Tongue (tissue), 1 donor: ENCODE measurements at regions not wholly inside any gene's neighbourhood (a gene's known extent, or its start where the extent isn't known, plus 50 kb on each side); places are given as distances from the start of the nearest gene placed in this dataset.
"Not testable (repeated sequence)": the region's sequence is repeated elsewhere in the genome, so short reads cannot be mapped to it uniquely, and the experiment has no call there.

Source experiments
- DNase-seq: peaks from one replicate; pipeline ENCODE4 v3.0.0-alpha.2; 2015

DNA sequence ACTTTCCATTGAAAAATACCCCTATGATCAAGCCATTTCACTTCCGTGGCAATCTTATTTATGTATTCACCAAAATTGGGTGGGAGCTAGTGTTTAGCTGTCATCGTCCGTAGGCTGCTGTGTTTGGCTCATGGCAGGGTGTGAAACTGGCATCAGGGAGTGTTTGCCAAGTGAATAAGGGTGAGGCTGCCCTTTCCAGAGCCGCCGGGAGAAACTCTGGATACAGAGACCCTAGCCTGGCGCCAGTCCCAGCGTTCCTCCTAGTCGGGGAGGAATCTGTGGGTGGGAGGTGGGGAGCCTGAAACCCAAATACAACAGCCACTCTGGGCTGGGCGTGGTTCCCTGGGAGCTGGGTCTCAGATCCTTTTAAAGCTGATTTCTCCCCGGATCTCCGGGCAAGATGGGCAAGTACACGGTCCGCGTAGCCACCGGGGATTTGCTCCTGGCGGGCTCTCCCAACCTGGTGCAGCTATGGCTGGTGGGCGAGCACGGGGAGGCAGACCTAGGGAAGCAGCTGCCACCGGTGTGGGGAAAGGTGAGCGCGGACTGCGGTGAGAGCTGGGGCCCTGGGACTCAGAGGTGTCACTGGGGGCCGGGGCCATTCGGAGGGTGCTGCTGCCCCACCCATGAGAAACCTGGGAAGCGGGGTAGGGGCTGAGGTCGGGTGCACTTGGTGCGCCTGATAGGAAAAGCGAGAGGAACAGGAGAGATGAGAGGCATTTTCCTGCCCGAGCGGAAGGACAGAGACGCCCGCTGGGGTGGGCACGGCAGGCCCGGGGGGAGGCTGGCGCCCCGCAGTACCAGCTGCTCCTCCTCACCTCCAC lies 62.1 kb upstream of the TEKT1 start:
- peak; percentile 20 for DNase-seq

DNA sequence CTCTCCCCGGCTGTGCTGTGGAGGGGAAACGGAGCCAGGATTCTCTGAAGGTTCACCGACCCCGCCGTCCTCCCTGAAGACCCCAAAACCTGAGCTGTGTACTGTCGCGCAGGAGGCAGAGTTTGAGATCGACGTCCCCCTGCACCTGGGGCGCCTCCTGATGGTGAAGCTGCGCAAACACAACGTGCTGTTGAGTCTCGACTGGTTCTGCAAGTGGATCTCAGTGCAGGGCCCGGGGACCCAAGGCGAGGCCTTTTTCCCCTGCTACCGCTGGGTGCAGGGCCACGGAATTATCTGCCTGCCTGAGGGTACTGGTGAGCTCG lies 62.6 kb upstream of the TEKT1 start:
- DNase-seq, result no peak

DNA sequence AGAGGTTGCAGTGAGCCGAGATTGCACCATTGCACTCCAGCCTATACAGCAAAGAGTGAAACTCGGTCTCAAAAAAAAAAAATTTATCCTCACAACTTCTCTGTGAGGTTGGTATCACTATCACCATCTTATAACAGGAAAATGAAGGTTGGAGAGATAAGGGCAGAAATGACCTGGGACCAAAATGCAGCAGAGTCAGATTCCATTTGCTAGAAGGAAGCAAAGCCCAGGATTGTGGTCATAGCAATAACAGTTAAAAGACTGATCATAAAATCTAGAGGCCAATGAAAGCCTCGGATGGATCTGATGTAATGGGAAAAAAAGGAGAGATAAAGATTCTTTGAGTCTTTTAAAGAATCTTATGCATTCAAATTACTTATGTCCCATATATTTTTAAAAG lies 69.6 kb upstream of the TEKT1 start:
- no peak for DNase-seq

DNA sequence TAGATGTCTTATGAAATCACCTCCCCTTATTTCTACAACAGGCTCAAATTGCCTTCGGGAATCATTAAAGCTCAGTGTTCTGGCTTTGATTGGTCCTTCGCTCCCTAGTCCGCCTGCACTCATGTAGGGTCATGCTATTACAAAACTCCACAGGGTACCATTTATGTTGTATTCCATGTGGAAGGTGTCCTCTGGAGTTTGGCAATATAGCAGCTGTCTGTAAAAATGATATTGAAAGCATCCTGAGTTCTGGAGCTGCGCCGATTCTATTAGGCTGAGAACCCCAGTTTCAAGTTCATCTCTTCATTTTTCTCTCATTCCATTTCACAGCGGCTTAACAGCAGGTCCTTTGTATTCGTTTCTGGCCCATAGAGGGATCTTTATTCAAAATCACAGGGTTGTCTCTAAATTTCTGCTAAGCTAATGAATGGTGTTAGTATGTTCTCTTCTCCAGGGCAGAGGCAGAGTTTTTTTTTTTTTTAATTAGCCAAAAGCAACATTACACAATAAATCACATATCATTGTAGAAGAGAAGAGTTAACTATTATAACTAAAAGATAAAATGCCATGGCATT lies 71.9 kb upstream of the TEKT1 start:
- peak; percentile 10 for DNase-seq

DNA sequence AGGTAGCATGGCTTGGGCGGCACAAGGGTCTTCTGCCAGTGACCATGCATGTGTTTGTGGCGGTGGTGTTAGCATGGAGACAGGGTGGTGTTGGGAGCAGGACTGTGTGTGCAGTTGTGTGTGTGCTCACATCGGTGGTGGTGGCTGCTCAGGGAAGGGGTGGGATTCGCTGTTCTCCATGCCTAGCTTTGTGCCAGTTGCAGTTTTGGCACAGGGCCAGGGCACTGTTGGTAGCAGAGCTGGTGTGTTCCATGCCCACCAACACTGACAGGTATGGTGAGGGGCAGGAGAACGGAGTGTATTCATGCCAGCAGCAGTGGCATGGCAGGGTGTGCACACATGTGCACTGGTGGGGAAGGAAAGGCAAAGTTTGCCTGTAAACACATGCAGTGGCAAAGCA lies 77.3 kb upstream of the TEKT1 start:
- no peak for DNase-seq

DNA sequence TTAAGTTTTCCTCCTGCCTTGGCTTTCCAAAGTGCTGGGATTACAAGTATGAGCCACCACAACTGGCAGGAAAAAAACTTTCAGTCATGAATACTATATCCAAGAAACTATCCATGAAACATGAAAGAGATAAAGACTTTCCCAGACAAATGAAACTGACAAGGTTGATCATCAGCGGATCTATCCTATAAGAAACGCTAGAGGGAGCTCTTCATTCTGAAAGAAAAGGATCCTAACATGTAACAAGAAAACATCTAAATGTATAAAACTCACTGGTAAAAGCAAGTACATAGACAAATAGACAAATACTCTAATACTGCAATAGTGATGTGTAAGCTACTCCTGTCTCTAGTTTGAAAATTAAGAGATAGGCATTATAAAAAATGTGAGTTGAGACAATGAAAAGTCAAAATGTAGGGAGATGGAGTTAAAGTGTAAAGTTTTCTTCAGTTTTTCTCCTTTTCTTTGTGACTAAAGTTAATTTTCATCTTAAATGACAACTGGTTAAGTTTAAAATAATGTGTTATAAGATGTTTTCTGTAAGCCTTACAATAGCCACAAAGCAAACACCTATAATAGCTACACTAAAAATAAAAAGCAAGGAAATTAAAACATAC lies 79.6 kb upstream of the TEKT1 start:
- DNase-seq, result peak; percentile 47

DNA sequence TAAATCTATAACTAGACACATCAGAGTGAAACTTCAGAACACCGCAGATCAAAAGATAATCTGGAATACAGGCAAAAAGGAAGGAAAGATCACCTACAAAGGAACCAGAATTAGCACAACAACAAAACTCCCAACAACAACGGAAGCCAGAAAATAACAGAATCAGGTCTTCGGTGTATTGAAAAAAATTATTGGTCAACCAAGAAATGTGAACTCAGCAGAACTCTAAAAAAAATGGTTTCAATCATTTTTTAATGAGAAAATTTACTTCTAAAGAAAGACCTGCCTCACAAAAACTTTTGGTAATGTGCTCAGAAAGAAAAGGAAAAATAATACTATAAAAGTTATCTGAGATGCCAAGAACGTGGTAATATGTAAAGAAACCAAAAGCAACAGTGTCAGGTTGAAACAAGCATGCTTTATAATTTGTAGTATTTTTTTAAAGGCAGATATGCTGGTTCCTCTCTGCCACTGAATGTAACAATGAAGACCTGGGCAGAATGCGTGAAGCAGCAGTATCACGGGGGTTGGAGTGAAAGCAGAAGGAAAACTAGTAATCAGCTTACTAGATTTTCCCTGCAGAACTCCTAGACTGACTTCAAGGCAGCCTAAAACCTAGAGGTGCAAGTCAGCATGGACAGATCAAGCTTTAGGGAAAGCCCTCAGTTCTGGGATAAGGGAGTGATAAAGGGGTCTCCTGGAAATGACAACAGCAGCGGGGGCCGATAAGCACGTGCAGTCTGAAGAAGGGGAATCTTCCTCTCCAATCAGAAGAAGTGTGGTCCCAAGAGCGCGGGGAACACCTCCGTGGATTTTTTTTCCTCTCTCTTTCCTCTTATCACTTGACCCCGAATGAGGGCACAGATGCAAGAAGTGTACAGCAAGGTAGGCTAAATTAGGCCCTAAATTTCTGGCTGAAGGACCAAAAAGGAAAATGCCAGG lies 80.9 kb upstream of the TEKT1 start:
- no peak for DNase-seq

DNA sequence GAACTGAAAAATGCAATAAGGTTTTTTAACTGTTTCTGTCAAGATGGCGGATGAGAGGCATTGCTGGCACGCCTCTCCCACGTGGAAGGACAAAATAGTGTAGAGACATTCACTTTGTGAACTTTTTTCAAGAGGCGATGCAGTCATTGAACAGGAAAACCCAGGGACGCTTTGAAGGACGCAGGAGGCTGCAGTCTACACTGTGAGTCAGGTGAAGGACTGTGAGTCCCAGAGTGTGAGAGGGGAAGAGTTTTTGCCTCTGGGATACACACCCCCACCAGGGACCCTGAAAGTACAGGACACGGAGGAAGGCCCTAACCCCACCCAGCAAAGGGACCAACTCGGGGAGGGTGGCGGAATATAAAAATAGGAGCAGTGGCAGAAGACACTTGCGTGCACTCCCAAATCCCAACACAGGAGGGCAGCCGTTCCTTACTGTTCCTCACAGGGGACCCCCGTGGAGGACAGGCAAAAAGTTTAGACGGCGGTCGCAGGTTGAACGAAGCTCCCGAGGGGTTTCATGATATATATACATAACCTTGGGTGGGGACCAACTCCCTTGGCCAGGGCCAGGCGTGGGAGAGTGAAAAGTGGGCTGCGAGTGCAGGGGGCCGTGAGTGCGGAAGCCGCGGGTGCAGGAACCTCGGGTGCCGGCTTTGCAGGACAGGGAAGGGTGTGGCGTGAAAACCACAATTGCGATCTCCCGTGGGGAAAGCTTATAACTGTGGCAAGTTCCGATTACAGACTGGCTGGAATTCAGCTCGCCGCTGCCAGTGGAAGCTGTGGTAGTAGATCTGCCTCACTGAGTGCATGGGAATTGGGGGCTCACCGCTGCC lies 82.0 kb upstream of the ALOX12 start:
- peak; percentile 70 for DNase-seq

DNA sequence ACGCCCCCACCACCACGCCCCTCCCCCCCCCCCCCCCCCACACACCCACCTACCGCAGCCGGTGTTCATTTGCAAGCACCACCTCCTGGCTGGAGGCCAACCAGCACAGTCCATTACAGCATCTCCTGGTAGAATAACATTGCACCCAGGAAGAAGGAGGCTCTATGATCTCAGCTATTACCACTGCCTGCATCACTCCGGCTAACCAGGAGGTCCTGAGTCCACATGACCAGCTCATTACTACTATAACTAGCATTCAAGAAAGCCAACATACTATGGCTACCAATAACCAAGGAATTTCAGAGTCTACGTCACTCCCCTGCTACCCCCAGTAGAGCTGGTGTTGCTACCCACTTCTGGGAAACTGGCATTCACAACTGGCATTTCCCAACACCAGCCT lies 81.1 kb upstream of the ALOX12 start:
- no peak for DNase-seq

DNA sequence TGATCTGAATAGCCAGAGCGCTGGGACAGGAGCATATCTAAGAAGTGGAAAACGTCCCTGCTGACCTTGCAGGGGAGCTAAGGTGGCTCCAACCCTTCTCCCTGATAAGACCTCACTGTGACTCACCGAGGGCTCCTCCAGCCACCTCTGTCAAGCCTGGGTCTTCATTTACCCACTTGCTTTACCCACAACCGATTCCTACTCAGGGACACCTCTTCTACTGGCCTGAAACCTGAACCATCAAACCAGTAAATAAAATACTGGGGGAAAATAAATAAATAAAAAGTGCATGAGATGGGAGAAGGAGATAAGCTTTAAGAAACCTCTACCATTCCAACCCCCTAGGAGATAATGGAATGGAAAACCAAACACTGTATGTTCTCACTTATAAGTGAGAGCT lies 80.2 kb upstream of the ALOX12 start:
- DNase-seq, result no peak

DNA sequence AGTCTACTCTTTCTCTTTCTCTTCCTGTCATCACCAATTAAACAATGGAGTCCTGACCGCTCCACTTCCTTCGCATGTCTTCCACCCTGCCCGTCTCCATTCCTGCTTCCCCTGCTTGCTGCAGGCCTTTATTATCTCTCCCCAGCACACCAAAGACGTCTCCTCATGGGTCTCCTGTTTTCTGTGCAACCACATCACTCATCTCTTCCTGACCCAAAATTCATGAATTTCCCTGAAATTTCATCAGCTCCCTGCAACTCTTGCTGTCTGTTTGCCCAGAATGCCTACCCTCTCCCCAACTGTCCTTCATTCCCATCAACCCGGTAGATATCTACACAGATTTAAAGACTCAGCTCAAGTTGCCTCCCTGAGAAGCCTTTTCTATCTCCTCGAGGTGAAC lies 76.7 kb upstream of the ALOX12 start:
- no peak for DNase-seq

DNA sequence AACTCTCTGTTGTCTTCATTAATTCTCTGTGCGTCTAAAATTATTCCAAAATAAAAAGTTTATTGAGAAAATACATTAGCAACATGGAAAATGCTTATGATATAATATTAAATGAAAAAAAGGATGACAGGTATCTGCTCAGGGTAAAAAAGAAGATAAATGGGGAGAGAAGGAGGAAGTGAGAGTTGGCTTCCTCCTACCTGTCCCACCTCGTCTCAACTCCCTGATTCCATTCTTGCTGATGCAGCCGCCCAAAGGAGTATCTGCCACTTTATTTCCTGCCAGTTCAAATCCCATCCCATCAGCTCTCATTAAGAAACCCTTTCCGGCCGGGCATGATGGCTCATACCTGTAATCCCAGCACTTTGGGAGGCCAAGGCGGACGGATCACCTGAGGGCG lies 72.5 kb upstream of the ALOX12 start:
- no peak for DNase-seq

DNA sequence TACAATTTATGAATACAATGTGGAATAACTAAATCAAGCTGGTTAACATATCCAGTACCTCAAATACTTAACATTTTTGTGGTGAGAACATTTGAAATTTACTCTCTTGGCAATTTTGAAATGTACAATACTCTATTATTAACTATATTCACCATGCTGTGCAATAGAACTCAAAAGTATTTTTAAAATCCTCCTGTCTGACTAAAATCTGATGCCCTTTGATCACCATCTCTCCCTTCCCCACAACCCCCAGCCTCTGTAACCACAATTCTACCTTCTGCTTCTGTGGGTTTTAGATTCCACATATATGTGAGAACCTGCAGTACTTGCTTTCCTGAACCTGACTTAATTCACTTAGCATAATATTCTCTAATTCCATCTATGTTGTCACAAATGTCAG lies 71.6 kb upstream of the ALOX12 start:
- no peak for DNase-seq

DNA sequence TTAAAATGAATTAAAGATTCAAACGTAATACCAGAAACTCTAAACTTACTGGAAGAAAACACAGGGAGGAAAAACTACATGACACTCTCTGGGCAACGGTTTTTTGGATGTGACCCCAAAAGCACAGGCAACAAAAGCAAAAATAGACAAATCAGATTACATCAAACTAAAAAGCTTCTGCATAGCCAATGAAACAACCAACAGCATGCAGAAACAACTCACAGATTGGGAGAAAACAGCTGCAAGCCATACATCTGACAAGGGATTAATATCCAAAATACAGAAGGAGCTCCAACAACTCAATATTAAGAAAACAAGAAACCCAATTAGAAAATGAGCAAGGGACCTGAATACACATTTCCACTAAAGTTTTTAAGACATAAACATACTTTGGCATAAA lies 69.2 kb upstream of the ALOX12 start:
- DNase-seq, result no peak

DNA sequence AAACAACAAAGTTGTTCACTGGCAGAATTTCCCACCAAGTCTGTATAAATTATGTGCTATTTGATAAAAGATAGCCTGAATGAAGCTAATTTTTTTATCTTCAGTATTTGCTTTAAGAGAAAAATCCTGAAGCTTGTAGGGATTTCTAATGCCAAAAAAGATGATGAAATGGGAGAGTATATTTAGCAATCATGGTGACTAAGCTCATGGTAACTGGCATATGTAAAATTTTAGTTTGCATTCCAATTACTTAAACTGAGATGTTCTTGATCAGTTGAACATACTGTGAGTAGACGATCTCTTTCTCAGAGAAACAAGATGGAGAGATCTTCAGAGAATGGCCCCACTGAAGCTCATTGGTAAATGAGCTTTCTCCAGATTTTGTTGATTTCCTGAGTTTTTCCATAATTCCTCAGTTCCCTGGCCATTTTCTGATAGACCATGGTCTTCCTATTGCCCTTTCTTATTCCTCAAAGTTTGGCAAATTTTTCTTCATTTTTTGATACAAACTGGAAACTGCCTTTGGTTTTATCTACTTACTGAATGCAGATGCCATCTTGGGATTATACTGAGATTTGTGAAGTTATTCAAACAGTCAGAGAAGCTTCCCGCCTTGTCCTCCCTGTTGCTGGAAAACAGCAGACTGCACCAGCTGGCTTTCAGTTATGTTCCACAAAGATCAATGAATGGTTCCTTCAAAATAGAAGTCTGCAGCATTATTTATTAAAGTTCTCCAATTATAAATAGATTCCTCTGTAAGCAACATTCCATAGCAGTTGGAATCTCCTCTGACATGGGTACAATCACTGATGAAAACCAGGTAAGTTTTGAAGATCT lies 68.3 kb upstream of the ALOX12 start:
- DNase-seq, result no peak

DNA sequence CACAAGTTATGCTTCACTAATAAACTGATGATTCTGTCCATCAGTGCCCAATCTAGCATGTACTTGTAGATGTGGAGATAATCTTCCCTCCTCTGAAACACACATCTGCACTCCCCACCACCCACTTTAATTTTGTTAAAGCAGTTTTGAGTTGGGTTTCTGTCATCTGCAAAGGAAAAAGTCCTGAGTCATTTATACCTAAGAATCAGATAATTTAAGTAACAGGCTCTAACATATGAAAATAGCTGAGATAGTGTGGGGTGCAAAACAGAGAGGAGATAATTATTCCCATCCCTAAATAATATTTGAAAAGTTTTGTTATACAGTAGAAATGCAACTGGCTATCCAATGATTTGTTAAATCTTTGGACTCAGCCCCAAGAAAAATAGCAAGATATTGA lies 67.7 kb upstream of the ALOX12 start:
- DNase-seq, result no peak

DNA sequence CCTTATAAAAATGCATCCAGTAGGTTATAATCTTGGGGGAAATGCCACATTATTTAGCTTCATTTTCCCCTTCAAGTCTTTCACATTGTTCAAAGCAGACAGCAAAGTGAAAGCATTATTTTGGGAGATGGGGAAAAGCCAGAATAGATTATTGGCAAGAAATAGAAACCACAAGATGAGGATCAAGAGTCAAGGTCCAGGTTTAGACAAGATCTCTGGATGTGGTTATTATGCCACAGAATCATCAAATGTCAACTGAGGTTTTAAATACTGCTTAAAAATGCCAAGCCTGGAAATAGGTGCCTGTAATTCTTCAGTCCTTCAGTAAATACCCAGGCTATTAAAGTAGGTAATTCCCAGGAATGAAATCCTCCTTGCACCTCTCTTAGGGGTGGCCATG lies 65.1 kb upstream of the ALOX12 start:
- DNase-seq, result no peak

DNA sequence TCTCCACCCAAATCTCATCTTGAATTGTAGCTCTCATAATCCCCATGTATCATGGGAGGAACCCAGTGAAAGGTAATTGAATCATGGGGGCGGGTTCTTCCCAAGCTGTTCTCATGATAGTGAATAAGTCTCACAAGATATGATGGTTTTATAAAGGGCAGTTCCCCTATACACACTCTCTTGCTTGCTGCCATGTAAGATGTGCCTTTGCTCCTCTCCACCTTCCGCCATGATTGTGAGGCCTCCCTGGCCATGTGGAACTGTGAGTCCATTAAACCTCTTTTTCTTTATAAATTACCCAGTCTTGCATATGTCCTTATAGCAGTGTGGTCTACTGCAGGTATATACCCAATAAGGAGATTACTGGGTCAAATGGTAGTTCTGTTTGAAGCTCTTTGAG lies 61.3 kb upstream of the ALOX12 start:
- not testable (repeated sequence) for DNase-seq

DNA sequence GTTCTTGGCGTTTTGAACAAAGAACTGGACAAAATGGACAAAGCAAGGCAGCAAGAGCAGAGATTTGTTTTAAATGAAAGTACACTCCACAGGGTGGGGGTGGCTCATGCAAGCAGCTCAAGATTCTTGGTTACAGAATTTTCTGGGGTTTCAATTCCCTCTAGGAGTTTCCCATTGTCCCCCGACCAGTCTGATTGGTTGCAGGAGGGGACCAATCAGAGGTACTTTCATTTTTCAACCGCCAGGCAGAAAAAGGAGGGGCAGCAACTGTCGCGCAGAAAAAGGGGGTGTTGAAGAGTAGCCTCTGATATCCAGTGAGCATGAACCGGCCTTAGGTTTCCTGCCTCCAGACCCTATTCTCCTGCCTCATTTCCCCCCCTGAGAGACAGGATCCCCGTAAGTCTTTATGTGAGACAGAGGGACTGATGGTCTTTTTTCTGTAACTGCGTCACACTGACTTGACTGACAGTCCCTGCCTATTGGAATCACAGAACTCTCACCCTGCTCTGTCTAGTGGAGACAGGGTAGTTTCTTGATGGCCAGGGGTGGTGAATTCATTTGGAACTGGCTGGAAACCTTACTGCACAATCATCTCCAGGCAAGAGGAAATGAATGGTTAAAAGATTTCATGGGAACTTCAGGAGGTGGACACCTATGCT lies 59.4 kb upstream of the ALOX12 start:
- no peak for DNase-seq

DNA sequence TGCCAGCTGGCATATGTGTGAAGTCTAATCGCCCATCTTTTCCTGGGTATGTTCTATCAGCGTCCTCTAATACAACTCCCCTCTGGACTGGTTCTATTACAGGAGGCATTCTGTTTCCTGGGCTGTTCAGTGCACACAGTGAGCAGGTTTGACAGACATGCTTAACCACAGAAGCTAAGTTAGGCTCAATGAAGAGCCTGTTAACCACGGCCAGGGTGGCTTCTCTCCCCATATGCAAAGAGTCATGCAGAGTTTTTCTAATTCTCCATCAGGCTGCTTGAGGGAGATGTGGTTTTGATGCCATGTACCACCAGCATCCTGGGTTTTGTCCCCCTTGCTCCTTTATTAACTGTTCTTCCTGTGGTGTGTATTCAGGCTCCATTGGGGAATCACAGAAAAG lies 57.2 kb upstream of the ALOX12 start:
- DNase-seq, result no peak
